ENCODE measurements at regions not wholly inside any gene's neighbourhood (a gene's known extent, or its start where the extent isn't known, plus 50 kb on each side); places are given as distances from the start of the nearest gene placed in this dataset.
A peak's percentile ranks its signal among the peaks of the same experiment; 100 is the strongest.

GRCh38 chr10:28250782-28251181 is 52.1 kb downstream of the MPP7 start:
- ChIA-PET CTCF (interaction anchor here (0.7 to 5.4 kb wide), 15 partner anchors 9 to 508 kb away, joined by 3 to 87 read pairs (median 7); partner anchors contain the start of gene MPP7), POLR2A (interaction anchor here (0.5 kb wide), 1 partner anchor 135 kb away, joined by 3 read pairs; no protein-coding TSS in a partner anchor)
- no peaks in the 10 kb centered on the region for H3K9me3 Mint-ChIP-seq (ENCODE audit: insufficient read depth)
- no peak for ATAC-seq
- DNase-seq = no peak
- peaks cover 16% of the 10 kb centered on the region for H3K4me1 Mint-ChIP-seq (ENCODE audit: low read depth)
- no peaks in the 10 kb centered on the region for H3K36me3 Mint-ChIP-seq (ENCODE audit: low read depth)
- H3K27ac Mint-ChIP-seq = no peak overlapping the region
- H3K27me3 Mint-ChIP-seq (ENCODE audit: low read depth) = no peaks in the 10 kb centered on the region
- H3K4me3 Mint-ChIP-seq = no peak overlapping the region

- peaks cover 18% of the 10 kb centered on the region for H3K4me1 Mint-ChIP-seq (ENCODE audit: low read depth)
- DNase-seq (no peak), ATAC-seq (no peak)
- ChIA-PET POLR2A (interaction anchor here (0.5 kb wide), 1 partner anchor 135 kb away, joined by 3 read pairs; no protein-coding TSS in a partner anchor), CTCF (interaction anchor here (1.0 to 5.4 kb wide), 12 partner anchors 9 to 508 kb away, joined by 4 to 87 read pairs (median 8); partner anchors contain the start of gene MPP7)
- H3K9me3 Mint-ChIP-seq (ENCODE audit: insufficient read depth) = no peaks in the 10 kb centered on the region
- H3K27ac Mint-ChIP-seq = no peak overlapping the region
- no peaks in the 10 kb centered on the region for H3K27me3 Mint-ChIP-seq (ENCODE audit: low read depth)
- no peak overlapping the region for H3K4me3 Mint-ChIP-seq
- H3K36me3 Mint-ChIP-seq (ENCODE audit: low read depth) = no peaks in the 10 kb centered on the region
These were observed 52.5 kb downstream of the MPP7 start for GRCh38 chr10:28250358-28250757.

GRCh38 chr10:28249512-28249911 is 53.4 kb downstream of the MPP7 start:
- Mint-ChIP-seq H3K4me3 (no peak overlapping the region), H3K9me3 (ENCODE audit: insufficient read depth) (no peaks in the 10 kb centered on the region), H3K27me3 (ENCODE audit: low read depth) (no peaks in the 10 kb centered on the region), H3K27ac (no peak overlapping the region), H3K36me3 (ENCODE audit: low read depth) (no peaks in the 10 kb centered on the region), H3K4me1 (ENCODE audit: low read depth) (peaks cover 18% of the 10 kb centered on the region)
- ATAC-seq = no peak
- POLR2A ChIA-PET = no interaction called here
- DNase-seq = no peak
- CTCF ChIA-PET = interaction anchor here (0.9 to 4.3 kb wide), 2 partner anchors 49 to 132 kb away, joined by 3 to 44 read pairs; no protein-coding TSS in a partner anchor

- ATAC-seq (no peak), DNase-seq (no peak)
- H3K9me3 Mint-ChIP-seq (ENCODE audit: insufficient read depth) = no peaks in the 10 kb centered on the region
- no peak overlapping the region for H3K4me3 Mint-ChIP-seq
- ChIA-PET POLR2A (interaction anchor here (1.0 to 1.3 kb wide), 2 partner anchors 86 to 134 kb away, joined by 3 to 5 read pairs; no protein-coding TSS in a partner anchor), CTCF (interaction anchor here (1.3 to 4.3 kb wide), 5 partner anchors 49 to 506 kb away, joined by 3 to 44 read pairs (median 7); no protein-coding TSS in a partner anchor)
- no peaks in the 10 kb centered on the region for H3K36me3 Mint-ChIP-seq (ENCODE audit: low read depth)
- peak overlapping the region; percentile 11 for H3K27ac Mint-ChIP-seq
- no peaks in the 10 kb centered on the region for H3K27me3 Mint-ChIP-seq (ENCODE audit: low read depth)
- H3K4me1 Mint-ChIP-seq (ENCODE audit: low read depth) = peaks cover 19% of the 10 kb centered on the region
These were observed 54.8 kb downstream of the MPP7 start for GRCh38 chr10:28248092-28248491.

GRCh38 chr10:28246023-28246422 is 56.8 kb downstream of the MPP7 start:
- CTCF ChIA-PET = interaction anchor here (1.0 to 4.3 kb wide), 4 partner anchors 77 to 148 kb away, joined by 3 to 44 read pairs (median 14); no protein-coding TSS in a partner anchor
- Mint-ChIP-seq H3K9me3 (ENCODE audit: insufficient read depth) (no peaks in the 10 kb centered on the region), H3K4me1 (ENCODE audit: low read depth) (peaks cover 25% of the 10 kb centered on the region), H3K36me3 (ENCODE audit: low read depth) (no peaks in the 10 kb centered on the region), H3K27ac (no peak overlapping the region), H3K27me3 (ENCODE audit: low read depth) (no peaks in the 10 kb centered on the region), H3K4me3 (no peak overlapping the region)
- DNase-seq (no peak), ATAC-seq (no peak)
- POLR2A ChIA-PET = no interaction called here

GRCh38 chr10:28243923-28244322 is 58.9 kb downstream of the MPP7 start:
- CTCF ChIA-PET = interaction anchor here (3.0 to 3.9 kb wide), 5 partner anchors 87 to 502 kb away, joined by 13 to 38 read pairs (median 31); no protein-coding TSS in a partner anchor
- Mint-ChIP-seq H3K27me3 (ENCODE audit: low read depth) (no peaks in the 10 kb centered on the region), H3K4me1 (ENCODE audit: low read depth) (peaks cover 25% of the 10 kb centered on the region)

GRCh38 chr10:28242555-28243204 is 60.2 kb downstream of the MPP7 start:
- no peak for ATAC-seq
- Mint-ChIP-seq H3K4me1 (ENCODE audit: low read depth) (peaks cover 14% of the 10 kb centered on the region), H3K9me3 (ENCODE audit: insufficient read depth) (no peaks in the 10 kb centered on the region), H3K4me3 (no peak overlapping the region), H3K27me3 (ENCODE audit: low read depth) (no peaks in the 10 kb centered on the region), H3K36me3 (ENCODE audit: low read depth) (no peaks in the 10 kb centered on the region), H3K27ac (no peak overlapping the region)
- ChIA-PET POLR2A (no interaction called here), CTCF (interaction anchor here (1.3 to 3.9 kb wide), 19 partner anchors 10 to 501 kb away, joined by 3 to 38 read pairs (median 8); partner anchors contain the start of gene MPP7)
- DNase-seq = no peak

More at GRCh38 chr10:28243923-28244322, 58.9 kb downstream of the MPP7 start:
- no peak for ATAC-seq
- H3K9me3 Mint-ChIP-seq (ENCODE audit: insufficient read depth) = no peaks in the 10 kb centered on the region
- no peaks in the 10 kb centered on the region for H3K36me3 Mint-ChIP-seq (ENCODE audit: low read depth)
- no peak overlapping the region for H3K4me3 Mint-ChIP-seq
- POLR2A ChIA-PET = no interaction called here
- no peak for DNase-seq
- H3K27ac Mint-ChIP-seq = no peak overlapping the region

GRCh38 chr10:28241741-28242399 is 61.0 kb downstream of the MPP7 start:
- H3K27me3 Mint-ChIP-seq (ENCODE audit: low read depth) = no peaks in the 10 kb centered on the region
- DNase-seq (peak; percentile 60), ATAC-seq (peak; percentile 57)
- ChIA-PET POLR2A (no interaction called here), CTCF (interaction anchor here (0.5 to 3.9 kb wide), 35 partner anchors 11 to 830 kb away, joined by 3 to 38 read pairs (median 4); partner anchors contain the start of gene MPP7)
- H3K27ac Mint-ChIP-seq = no peak overlapping the region
- H3K36me3 Mint-ChIP-seq (ENCODE audit: low read depth) = no peaks in the 10 kb centered on the region
- H3K4me1 Mint-ChIP-seq (ENCODE audit: low read depth) = peaks cover 11% of the 10 kb centered on the region
- H3K4me3 Mint-ChIP-seq = no peak overlapping the region
- no peaks in the 10 kb centered on the region for H3K9me3 Mint-ChIP-seq (ENCODE audit: insufficient read depth)

- Mint-ChIP-seq H3K4me1 (ENCODE audit: low read depth) (peaks cover 7% of the 10 kb centered on the region), H3K4me3 (no peak overlapping the region), H3K36me3 (ENCODE audit: low read depth) (no peaks in the 10 kb centered on the region), H3K27me3 (ENCODE audit: low read depth) (no peaks in the 10 kb centered on the region), H3K27ac (no peak overlapping the region), H3K9me3 (ENCODE audit: insufficient read depth) (no peaks in the 10 kb centered on the region)
- CTCF ChIA-PET = interaction anchor here (1.7 to 3.9 kb wide), 7 partner anchors 9 to 499 kb away, joined by 7 to 38 read pairs (median 19); no protein-coding TSS in a partner anchor
- DNase-seq (no peak), ATAC-seq (no peak)
- POLR2A ChIA-PET = no interaction called here
These were observed 62.5 kb downstream of the MPP7 start for GRCh38 chr10:28240400-28240799.

GRCh38 chr10:28236591-28236990 is 66.3 kb downstream of the MPP7 start:
- Mint-ChIP-seq H3K27me3 (ENCODE audit: low read depth) (no peaks in the 10 kb centered on the region), H3K36me3 (ENCODE audit: low read depth) (peaks cover 2% of the 10 kb centered on the region), H3K27ac (no peak overlapping the region), H3K4me1 (ENCODE audit: low read depth) (peaks cover 5% of the 10 kb centered on the region), H3K4me3 (no peak overlapping the region), H3K9me3 (ENCODE audit: insufficient read depth) (no peaks in the 10 kb centered on the region)
- no peak for ATAC-seq
- ChIA-PET POLR2A (no interaction called here), CTCF (interaction anchor here (1.1 to 2.2 kb wide), 2 partner anchors 9 to 157 kb away, joined by 3 to 5 read pairs; no protein-coding TSS in a partner anchor)
- DNase-seq = no peak

- H3K27ac Mint-ChIP-seq = no peak overlapping the region
- H3K9me3 Mint-ChIP-seq (ENCODE audit: insufficient read depth) = no peaks in the 10 kb centered on the region
- POLR2A ChIA-PET = no interaction called here
- CTCF ChIA-PET = interaction anchor here (1.8 kb wide), 1 partner anchor 21 kb away, joined by 7 read pairs; no protein-coding TSS in a partner anchor
- no peak for ATAC-seq
- H3K4me1 Mint-ChIP-seq (ENCODE audit: low read depth) = peaks cover 3% of the 10 kb centered on the region
- DNase-seq = no peak
- H3K4me3 Mint-ChIP-seq = no peak overlapping the region
- no peaks in the 10 kb centered on the region for H3K36me3 Mint-ChIP-seq (ENCODE audit: low read depth)
- no peaks in the 10 kb centered on the region for H3K27me3 Mint-ChIP-seq (ENCODE audit: low read depth)
These were observed 82.1 kb downstream of the MPP7 start for GRCh38 chr10:28220811-28221210.

- Mint-ChIP-seq H3K9me3 (ENCODE audit: insufficient read depth) (no peaks in the 10 kb centered on the region), H3K27me3 (ENCODE audit: low read depth) (no peaks in the 10 kb centered on the region), H3K27ac (no peak overlapping the region), H3K4me1 (ENCODE audit: low read depth) (peaks cover 3% of the 10 kb centered on the region), H3K4me3 (no peak overlapping the region), H3K36me3 (ENCODE audit: low read depth) (no peaks in the 10 kb centered on the region)
- no peak for DNase-seq
- CTCF ChIA-PET = interaction anchor here (1.1 kb wide), 1 partner anchor 174 kb away, joined by 4 read pairs; no protein-coding TSS in a partner anchor
- POLR2A ChIA-PET = no interaction called here
- no peak for ATAC-seq
These were observed 83.6 kb downstream of the MPP7 start for GRCh38 chr10:28219251-28219650.

All from activated CD8-positive, alpha-beta T cell treated with anti-CD3 and anti-CD28 coated beads, Interleukin-2, amount 10 ng/mL, durations not matched to agents 7 days and 5 days (primary cell).